GM19324 (cell line): ENCODE measurements at regions not wholly inside any gene's neighbourhood (a gene's known extent, or its start where the extent isn't known, plus 50 kb on each side); places are given as distances from the start of the nearest gene placed in this dataset.
"Not testable (repeated sequence)": the region's sequence is repeated elsewhere in the genome, so short reads cannot be mapped to it uniquely, and the experiment has no call there.

ENCODE experiments used
- ATAC-seq: cut with Tn5 transposase; IDR thresholded peaks from one replicate; pipeline ENCODE4 v1.9.1; 2021; ENCODE audit warnings: mild to moderate bottlenecking, moderate library complexity; ENCODE audit not compliant: unreplicated experiment, low FRiP score

DNA sequence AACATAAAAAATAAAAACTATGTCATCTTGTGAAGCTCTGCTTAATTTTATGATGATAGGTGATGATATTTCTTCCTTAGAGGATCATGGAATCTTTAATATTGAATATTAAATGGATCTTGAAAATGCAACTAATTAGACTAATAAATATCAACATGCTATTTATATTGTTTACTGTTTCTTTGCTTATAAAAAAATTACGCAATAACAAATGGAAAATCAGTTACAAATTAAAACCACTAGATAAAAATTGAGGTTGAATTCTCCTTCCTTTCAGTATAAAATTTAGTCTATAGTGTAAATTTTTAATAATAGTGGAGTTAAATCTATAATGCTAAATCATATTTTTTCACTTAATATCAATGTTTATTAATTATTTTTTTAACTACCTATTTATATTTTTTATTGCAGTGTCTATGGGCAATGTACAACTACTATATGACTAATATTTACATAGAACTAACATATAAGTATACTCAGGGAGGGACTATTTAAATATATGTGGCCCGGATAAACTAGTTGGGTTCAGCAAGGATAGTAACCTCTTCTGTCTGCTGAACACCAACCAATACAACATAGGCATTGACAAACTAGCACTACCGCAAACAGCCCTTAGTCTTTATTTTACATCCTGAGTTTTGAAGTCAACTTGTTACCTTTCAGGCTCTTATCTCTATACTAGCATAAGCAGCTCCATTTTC is 628.0 kb downstream of the EFNB2 start:
- no peak for ATAC-seq

- no peak for ATAC-seq
These were observed 628.7 kb downstream of the EFNB2 start for GRCh38 chr13:105906746-105907145.

GRCh38 chr13:105904034-105904742 is 631.3 kb downstream of the EFNB2 start:
- ATAC-seq, result no peak

DNA sequence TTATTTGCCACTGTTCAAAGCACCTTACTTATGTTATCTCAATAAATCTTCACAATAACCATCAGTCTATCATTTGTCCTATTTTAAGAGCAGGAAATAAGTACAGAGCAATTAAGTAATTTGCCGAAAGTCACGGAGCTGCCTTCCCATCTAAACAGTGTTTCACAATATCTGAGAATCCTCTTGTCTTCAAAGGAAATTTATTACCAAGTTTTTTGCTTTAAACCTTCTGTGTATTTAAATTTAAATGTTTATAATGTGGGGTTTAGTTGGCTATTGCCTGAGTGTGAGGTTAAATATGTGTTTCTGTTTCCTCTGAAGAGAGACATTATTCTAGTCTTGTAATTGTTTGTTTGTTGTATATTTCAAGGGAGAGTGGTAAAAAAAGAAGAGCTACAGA is 633.1 kb downstream of the EFNB2 start:
- ATAC-seq, result no peak

GRCh38 chr13:105897575-105897974 is 637.9 kb downstream of the EFNB2 start:
- ATAC-seq, result no peak

DNA sequence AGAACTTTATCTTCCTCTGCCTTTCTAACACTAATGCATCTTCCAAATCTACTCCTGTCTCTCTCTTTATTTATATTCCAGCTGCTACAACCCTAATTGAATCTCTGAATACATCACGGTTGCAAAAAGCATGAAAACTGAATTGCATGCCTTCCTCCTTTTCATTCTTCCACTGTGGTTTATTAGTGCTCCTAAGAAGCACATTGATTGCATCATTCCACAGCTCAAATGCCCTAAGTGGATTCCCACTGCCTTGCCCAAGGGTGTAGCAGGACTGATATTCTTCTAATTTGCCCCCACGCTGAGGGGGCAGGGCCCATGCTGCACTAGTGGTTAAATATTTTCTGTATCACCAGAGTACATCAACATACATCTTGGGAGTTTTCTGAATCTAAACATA is 640.8 kb downstream of the EFNB2 start:
- no peak for ATAC-seq

GRCh38 chr13:105890509-105890908 is 645.0 kb downstream of the EFNB2 start:
- ATAC-seq, result no peak

- ATAC-seq, result no peak
These were observed 657.3 kb downstream of the EFNB2 start for GRCh38 chr13:105878119-105878700.

DNA sequence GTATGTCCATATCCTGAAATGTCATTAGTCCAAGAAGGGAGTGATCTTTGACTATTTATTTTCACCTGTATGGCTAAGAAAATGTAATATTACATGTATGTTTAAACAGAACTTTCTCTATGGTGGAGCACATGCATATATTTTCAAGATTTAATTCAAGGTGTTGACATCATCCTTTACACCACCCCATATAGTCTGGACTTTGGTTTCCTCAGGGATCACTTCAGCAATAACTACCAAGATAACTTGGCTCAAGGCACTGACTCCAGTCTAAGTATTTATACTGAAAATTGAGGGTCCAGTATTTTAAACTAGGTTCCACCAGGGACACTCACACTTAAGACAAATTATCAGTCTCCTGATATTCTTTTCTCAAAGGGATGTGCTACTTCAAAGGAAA is 660.6 kb downstream of the EFNB2 start:
- ATAC-seq, result no peak

- no peak for ATAC-seq
These were observed 663.7 kb downstream of the EFNB2 start for GRCh38 chr13:105871768-105872167.

DNA sequence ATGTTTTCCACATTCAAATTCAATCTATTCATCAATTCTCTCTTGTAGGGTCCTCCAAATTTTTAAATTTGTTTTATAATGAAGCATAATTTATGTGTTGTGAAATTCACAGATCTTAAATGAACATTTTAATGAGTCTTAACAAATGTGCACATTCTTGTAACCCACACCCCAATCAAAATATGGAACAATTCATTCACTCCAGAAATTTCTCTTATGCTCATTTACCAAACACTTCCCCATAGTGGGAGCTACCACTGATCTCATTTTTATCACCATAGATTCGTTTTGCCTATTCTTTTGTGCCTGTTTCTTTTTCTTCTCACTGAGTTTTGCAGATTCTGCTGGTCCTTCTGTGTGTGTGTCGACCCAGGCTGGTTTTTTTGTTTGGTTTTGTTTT is 664.1 kb downstream of the EFNB2 start:
- no peak for ATAC-seq

GRCh38 chr13:105863300-105863920 is 672.1 kb downstream of the EFNB2 start:
- no peak for ATAC-seq

- ATAC-seq, result no peak
These were observed 687.0 kb downstream of the EFNB2 start for GRCh38 chr13:105848494-105848893.

DNA sequence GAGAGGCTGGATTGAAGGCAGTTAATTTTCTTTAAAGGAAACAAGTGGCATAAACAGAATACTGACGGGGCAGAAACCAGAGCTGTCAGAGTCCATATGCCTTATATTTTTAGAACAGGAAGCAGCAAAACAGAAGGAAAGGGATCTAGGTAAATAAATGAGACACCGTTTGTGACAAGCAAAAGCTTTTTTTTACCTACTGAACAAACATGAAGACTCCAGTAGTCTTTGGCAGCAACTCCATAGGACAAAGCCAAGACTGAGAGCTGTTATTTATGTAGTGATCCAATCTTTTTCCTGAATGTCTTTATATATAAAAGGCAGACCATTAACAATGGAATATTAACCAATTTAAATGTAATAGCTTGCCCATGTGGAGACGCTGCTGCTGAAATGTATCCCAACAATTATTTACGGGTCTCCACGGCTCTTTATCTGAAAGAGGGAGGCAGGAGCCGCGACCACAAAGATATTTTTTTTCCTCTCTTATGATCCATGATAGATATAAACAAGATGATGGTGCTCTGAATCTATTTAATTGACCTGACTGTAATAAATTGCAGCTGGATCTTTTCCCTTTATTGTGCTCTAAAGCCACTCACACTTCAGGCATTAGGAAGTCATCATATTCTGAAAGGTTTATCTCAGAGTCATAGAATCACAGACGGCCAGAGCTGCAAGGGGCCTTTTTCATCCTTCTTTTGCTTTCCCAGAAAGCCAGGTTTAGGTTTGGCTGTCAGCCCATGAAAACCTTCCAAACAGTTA is 687.8 kb downstream of the EFNB2 start:
- no peak for ATAC-seq

DNA sequence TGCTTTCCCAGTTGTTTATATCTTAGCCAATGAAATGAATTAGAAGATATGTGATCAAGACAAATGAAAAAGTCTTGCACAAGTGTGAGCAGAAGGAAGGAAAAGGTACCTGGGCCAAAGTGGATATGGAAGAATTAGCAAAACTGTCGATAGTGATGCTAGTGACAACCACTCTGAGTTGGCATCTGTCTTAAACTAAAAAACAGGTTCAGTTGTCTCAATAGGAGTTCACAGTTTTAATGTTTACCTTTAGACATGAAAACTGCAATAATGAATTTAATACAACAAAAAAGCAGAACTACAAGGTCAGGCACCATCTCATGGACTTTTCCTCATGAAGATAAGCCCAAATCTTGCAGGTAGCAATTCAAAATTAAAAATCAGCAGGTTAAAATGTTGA is 688.5 kb downstream of the EFNB2 start:
- no peak for ATAC-seq

- no peak for ATAC-seq
These were observed 694.2 kb downstream of the EFNB2 start for GRCh38 chr13:105841286-105841685.

GRCh38 chr13:105838231-105838630 is 697.2 kb downstream of the EFNB2 start:
- ATAC-seq, result no peak

GRCh38 chr13:105837295-105837694 is 698.2 kb downstream of the EFNB2 start:
- not testable (repeated sequence) for ATAC-seq

DNA sequence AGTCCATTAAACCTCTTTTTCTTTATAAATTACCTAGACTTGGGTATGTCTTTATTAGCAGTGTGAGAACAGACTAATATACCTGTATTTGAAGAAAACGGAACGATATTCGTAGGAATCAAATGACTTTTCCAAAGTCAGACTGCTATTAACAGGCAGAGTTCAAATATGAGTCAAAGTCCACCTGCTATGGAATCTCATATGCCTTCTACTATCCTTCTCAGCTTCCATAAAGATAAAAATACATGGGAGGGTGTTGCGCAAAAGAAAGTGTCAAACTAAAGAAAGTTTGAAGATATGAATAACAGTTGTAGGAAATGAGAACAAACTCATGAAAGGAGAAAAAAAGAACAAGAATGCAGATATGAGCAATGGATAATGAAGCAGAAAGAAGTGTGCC is 704.6 kb downstream of the EFNB2 start:
- ATAC-seq, result no peak

DNA sequence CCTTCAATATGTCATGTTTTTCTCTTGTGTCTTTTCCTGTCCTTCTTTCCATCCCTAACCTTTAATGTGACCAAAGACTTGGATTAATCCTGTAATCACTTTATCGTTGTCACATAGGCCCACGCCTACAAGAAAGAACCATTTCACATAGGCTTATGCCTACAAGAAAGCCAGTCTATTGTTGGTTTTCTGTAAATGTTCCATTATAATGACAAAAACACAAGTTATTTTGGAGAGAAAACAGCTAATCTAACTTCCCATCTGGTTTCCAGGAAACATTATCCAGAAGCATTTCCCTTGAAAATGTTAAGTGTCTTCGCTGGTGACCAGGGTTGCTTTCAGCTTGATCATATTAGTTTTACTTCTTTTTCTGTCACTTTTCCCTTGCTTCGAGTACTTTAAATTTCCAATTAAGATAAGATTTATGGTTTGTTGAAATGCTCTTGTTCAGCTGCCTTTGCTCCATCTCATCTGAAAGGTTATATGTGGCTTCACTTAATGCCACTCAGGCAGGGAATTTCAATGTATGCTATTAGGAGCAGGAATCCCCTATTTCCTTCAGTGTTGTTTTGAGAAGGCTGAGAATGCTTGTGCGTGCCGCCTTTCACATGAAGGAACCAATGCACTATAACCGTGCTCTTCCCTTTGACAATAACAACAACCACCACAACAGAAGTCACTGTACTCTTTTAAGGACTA is 708.2 kb downstream of the EFNB2 start:
- no peak for ATAC-seq
